Activated naive CD4-positive, alpha-beta T cell treated with anti-CD3 and anti-CD28 coated beads, Interleukin-2, amount 50 U/mL, for 72 hours (primary cell): ENCODE measurements at regions not wholly inside any gene's neighbourhood (a gene's known extent, or its start where the extent isn't known, plus 50 kb on each side); places are given as distances from the start of the nearest gene placed in this dataset.

Experiments
- ATAC-seq, 2 donors: fragments of 150-1000 bp; cut with Tn5 transposase; 2 replicates each; pipeline ENCODE4 v1.10.0; 2021; ENCODE audit warnings: mild to moderate bottlenecking in 2 of 2, moderate library complexity in 2 of 2
- DNase-seq, 2 donors: peaks; one replicate each; pipeline ENCODE4 v3.0.0; 2021 to 2022; ENCODE audit warnings: low spot score in 2 of 2
- H3K27ac Mint-ChIP-seq, 2 donors: one replicate each; pipeline ENCODE4 v1.8.0; 2022; ENCODE audit warnings: mild to moderate bottlenecking in 2 of 2, mixed read lengths in 2 of 2
- H3K36me3 Mint-ChIP-seq, 2 donors: one replicate each; pipeline ENCODE4 v1.8.0; 2022; ENCODE audit warnings: mixed read lengths in 2 of 2
- H3K9me3 Mint-ChIP-seq, 2 donors: one replicate each; pipeline ENCODE4 v1.8.0; 2022; ENCODE audit warnings: mixed read lengths in 2 of 2

DNA sequence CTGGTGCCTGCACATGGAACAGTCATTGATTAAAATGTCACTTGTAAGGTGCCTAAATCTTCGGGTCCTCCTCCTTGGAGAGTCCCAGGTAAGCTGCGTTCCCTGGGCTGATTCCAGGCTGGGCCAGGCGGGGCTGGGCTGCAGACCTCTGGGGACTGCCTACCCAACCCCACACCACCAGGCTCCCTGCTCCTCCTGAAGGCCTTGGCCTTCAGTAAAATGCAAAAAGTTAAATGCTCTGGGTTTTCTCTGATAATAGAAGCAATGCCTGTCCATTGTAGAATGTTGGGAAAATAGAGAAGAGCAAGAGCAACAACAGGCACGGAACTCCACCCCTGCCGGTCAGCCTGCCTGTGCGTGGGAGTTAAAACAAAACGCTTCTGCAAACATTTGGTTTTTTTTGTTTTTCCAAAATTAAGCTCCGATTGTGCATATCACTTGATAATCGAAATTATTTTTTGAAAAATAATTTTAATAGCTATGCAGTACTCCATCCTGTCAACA lies 363.9 kb downstream of the SEC14L1 start:
- ATAC-seq (no peak), DNase-seq (no peak)
- Mint-ChIP-seq H3K9me3 (no peaks in the 10 kb centered on the region), H3K36me3 (peaks cover 0 to 12% of the 10 kb centered on the region in 2 donors), H3K27ac (no peak overlapping the region)

DNA sequence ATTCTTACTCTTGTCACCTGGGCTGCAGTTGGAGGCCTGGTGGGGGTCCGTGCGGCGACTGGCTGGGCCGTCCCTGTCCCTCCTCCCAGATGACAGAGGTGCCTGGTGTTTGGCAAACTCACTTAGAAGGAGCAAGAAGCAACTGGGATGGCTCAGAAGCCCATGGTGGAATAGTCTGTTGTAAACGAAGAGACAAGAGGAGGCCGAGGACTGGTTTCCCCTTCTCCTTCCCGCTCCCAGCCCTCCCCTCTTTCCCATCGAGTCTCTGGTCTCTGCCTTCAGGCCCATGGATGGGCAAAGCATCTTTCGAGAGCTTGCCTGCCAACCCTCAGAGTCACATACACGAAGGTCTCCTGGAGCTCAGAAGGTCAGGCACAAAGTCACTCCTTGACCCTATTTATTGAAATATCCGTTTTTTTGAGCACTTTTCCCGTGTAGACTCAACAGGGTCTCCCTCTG lies 364.4 kb downstream of the SEC14L1 start:
- peaks cover 0 to 9% of the 10 kb centered on the region in 2 donors for H3K36me3 Mint-ChIP-seq
- ATAC-seq (no peak), DNase-seq (peak in 1 of 2 donors; percentile 51)
- H3K27ac Mint-ChIP-seq, result no peak overlapping the region
- H3K9me3 Mint-ChIP-seq, result no peaks in the 10 kb centered on the region

DNA sequence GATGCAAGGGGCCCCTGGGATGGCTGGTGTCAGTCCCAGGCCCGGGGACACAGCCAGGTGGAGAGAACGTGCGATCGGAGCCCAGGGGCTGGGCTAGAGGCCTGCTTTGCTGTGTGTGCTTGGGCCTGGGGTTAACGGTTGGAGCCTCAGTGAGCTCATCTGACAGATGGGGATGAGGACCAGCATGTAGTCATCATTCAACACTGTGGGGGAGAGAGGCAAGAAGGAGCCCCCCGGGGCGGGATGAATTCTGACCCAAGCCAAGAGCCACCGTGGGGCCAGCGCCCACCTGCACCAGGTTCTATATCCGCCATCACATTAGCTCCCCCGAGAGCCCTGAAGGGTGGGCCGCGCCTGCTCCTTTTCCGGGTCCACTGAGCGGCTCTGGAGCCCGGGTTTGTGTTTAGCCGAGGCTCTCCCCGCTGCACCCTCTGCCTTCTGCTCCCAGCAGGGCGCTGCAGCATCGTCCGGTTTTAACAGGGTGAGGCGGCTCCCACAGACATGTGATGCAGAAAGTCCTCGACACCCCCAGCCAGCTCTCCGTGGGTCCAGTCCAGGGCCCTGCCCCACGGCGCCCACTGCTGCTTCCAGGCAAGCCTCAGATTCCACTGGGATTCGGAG lies 365.7 kb downstream of the SEC14L1 start:
- ATAC-seq, result peak in 1 of 2 donors; percentile 14
- Mint-ChIP-seq H3K9me3 (no peaks in the 10 kb centered on the region), H3K36me3 (no peaks in the 10 kb centered on the region), H3K27ac (no peak overlapping the region)
- peak in 1 of 2 donors; percentile 52 for DNase-seq

DNA sequence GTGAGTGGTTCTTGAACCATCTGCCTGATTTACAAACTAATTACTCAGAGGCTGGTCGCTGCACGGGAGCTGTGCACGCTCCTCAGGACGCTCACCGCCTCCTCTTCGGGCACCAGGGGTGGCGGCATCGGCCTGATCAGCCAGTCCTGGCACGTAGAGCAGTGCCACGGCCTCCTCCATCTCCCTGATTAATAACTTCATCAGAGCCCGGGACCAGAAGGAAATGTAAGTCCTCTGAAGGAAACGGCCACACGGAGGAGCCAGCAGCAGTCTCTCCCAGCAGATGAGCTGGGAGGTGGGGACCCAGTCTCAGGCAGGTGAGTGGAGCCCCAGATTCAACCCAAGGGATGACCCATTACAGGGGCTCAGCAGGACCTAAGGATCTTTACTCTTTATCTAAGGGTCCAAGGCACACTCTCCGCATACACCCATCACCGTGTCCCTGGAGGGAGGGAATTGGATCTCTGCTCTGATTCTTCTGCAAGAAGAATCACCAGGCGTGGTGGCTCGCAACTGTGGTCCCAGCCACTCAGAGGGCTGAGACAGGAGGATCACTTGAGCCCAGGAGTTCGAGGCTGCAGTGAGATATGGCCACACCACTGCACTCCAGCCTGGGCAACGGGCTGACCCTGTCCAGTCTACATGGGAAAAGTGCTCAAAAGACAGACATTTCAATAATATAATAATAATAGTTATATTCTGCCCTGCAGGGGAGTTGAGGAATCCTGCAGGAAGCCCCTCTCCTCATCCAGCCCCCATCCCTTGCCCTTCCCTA lies 366.5 kb downstream of the SEC14L1 start:
- Mint-ChIP-seq H3K27ac (no peak overlapping the region), H3K9me3 (no peaks in the 10 kb centered on the region), H3K36me3 (no peaks in the 10 kb centered on the region)
- DNase-seq (no peak), ATAC-seq (peak in 1 of 2 donors; percentile 8)

DNA sequence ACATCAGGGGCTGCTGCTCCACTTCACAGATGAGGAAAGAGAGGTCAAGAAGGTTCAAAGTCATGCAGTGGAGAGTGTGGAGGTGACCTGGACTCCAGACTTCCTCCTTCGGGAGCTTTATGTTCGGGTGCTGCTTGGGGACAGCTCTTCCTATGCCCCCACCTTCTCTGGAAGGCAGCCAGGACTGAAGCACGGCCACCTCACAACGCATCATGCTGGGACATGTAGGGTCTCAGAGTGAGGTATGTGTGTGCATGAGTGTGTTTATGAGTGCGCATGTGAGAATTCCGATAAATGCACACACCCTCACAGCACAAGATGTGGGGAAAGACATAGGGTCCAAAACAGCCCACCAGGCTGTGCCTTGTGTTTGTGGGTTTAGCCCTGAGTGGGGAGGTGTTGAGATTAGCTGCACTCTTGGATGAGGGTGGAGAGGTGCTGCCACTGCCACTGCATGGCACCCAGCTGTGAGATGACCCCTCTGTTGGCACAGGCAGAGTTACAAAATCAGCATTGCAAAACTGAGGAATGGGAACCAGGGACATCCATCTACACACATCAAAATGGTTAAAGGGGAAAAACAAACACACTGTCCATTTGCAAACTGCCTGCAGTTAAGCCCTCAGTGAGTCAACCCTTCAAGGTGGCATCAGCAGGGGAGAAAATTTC lies 367.4 kb downstream of the SEC14L1 start:
- no peak overlapping the region for H3K27ac Mint-ChIP-seq

DNA sequence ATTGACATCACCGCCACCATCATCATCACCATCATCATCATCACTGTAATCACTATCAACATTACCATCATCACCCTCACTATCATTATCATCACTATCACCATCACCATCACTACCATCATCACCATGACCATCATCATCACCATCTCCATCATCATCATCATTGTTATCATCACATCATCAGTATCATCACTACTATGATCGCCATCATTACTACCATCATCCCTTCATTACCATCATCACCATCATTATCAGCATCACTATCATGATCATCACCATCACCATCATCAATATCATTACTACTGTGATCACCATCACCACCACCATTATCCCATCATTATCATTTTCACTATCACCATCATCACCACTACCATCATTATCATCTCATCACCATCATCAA lies 368.3 kb downstream of the SEC14L1 start:
- ATAC-seq, result no peak

More for the DNA sequence above, 367.4 kb downstream of the SEC14L1 start:
- no peaks in the 10 kb centered on the region for H3K9me3 Mint-ChIP-seq
- ATAC-seq (no peak), DNase-seq (no peak)
- no peaks in the 10 kb centered on the region for H3K36me3 Mint-ChIP-seq

DNA sequence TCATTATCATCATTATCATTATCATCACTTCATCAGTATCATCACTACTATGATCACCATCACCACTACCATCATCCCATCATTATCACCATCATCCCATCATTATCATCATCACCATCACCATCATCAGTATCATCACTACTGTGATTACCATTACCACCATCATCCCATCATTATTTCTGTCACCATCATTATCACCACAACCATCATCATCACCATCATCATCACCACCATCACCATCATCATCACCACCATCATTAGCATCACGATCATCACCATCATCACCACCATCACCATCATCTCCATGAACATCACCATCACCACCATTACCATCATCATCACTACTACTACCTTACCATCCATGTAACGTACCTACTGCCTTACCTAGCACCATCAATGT lies 368.8 kb downstream of the SEC14L1 start:
- no peaks in the 10 kb centered on the region for H3K36me3 Mint-ChIP-seq
- no peaks in the 10 kb centered on the region for H3K9me3 Mint-ChIP-seq
- no peak overlapping the region for H3K27ac Mint-ChIP-seq
- ATAC-seq (no peak), DNase-seq (no peak)

More for the DNA sequence above, 368.3 kb downstream of the SEC14L1 start:
- no peak for DNase-seq
- H3K9me3 Mint-ChIP-seq, result no peaks in the 10 kb centered on the region
- no peaks in the 10 kb centered on the region for H3K36me3 Mint-ChIP-seq
- no peak overlapping the region for H3K27ac Mint-ChIP-seq

DNA sequence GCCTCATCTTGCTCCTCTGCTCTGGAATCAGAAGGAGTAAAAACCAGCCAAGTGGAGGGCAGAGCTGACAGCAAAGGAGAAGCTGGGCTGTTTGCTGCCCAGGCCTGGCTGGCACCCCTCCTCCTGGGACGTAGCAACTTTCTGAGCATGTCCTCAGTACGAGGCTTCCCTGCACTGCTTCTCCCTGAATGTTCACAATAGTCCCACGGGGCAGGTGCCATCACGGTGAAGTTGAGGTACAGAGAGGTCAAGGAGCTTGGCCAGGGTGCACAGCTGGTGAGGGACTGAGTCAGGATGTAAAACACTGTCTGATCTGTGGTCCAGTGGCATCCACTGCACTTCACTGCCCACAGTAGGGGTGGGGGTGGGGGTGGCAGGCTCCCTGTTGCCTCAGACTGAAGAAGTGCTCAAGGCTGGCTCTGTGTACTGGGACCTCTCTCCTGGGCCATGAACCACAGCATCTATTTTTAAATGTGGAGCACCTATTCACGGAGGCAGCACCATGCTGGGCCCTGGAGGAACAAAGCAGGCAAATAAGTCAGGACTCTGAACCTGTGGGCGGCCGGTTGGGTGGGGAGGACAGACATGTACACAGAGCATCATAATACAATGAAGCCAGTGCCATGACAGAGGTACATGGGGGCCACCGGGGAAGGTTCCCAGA lies 369.5 kb downstream of the SEC14L1 start:
- H3K27ac Mint-ChIP-seq, result no peak overlapping the region
- no peaks in the 10 kb centered on the region for H3K36me3 Mint-ChIP-seq
- peak in 1 of 2 donors; percentile 6 for ATAC-seq
- H3K9me3 Mint-ChIP-seq, result no peaks in the 10 kb centered on the region
- DNase-seq, result peak in 1 of 2 donors; percentile 18

DNA sequence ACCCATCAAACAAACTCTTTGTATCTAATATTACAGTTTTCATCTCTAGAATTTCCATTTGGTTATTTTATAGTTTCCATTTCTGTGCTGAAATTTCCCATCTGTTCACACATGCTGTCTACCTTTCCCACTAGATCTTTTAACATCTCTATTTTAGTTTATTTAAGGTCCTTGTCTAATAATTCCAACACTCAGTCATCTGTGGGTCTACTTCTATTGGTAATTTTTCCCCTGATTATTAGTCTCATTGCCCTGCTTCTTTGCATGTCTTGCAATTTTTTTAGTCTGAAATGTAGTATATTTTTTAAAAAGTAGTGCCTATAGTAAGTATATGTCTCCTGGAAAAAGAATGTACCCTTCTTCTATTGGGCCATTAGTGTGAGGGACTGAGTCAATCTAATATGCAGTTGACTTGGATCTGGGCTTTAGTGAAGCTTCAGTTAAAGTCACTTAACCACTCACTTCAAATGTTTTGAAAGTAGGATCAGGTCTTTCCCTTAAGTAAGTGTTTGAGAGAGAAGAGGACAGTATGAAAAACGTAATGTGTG lies 370.8 kb downstream of the SEC14L1 start:
- ATAC-seq (no peak), DNase-seq (no peak)
- Mint-ChIP-seq H3K27ac (no peak overlapping the region), H3K9me3 (no peaks in the 10 kb centered on the region), H3K36me3 (no peaks in the 10 kb centered on the region)

DNA sequence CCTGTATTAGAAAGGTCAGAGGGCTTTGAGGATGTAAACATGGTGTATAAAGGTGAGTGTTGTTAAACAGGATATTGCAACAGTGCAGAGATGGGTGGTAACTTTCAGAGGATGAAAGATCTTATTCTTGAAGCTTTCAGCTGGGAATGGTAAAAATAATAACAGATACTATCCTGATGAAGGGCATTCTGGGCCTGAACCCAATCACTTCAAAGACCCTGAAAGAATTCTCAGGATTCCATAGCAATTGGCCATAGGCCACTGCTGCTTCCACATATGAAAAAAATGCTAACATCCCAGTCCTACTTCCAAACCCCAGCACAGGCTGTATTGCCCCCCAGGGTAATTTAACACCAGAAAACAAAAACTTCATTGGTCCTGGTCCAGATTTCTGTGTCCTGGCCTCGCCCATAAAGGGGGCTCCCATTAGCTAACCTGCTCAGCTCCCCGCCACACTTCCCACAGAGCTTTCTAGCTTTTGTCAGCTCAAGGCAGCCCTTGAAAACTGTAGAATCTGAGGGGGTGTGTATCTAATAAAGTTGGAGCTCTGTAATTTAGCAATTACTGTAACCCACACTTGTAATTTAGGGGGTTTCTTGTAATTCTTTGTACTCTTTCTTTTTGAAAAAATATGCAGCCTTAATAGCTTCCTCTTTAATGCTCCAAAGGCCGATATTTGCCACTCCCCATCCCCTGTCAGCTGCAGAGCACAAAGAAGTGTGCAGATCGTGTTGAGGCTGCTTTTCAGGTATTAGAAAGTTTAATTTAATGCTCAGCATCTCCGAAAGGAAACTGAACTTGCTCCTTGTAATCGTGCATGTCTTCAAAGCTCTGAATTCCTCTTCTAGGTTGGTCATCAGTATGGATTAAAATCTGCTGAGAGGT lies 371.5 kb downstream of the SEC14L1 start:
- H3K36me3 Mint-ChIP-seq, result no peaks in the 10 kb centered on the region
- no peak overlapping the region for H3K27ac Mint-ChIP-seq
- DNase-seq (no peak), ATAC-seq (no peak)
- H3K9me3 Mint-ChIP-seq, result no peaks in the 10 kb centered on the region

DNA sequence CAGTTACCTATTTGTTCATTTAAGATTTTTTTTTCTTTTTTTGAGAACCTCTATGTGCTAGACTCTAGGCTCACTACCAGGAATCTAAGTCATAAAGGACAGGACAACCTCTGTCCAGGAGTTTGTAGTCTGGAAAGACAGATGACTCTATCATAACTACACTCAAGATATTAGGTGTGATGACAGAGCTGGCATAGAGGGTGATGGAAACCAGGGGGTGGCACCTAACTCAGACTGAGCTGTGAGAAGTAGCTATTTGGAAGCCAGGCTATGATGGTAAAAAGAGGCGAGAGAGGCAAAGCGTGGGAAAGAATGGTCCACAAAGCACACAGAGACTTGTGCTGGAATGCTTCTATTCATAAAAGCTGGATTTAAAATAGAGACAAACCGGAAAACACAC lies 372.3 kb downstream of the SEC14L1 start:
- no peaks in the 10 kb centered on the region for H3K9me3 Mint-ChIP-seq
- no peak overlapping the region for H3K27ac Mint-ChIP-seq
- H3K36me3 Mint-ChIP-seq, result no peaks in the 10 kb centered on the region
- no peak for DNase-seq
- ATAC-seq, result no peak

DNA sequence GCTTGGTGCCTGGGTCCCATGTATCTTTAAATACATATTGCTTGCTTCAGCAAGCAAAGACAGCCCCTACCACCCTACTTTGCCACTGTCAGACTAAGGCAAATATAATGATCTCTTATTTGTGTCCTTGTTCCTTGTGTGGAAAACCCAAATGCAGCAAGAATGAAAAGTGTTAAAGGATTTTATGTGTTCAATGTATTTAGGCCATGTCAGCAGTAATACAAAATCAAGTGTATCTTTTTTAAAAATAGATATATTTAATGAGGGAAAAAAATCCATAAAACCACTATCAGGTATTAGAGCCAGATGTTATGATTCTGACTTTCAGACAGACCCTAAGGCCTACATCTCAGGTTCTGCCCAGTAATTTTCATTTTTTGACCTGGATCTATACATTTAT lies 374.5 kb downstream of the SEC14L1 start:
- Mint-ChIP-seq H3K36me3 (no peaks in the 10 kb centered on the region), H3K9me3 (no peaks in the 10 kb centered on the region), H3K27ac (no peak overlapping the region)
- ATAC-seq (no peak), DNase-seq (no peak)

DNA sequence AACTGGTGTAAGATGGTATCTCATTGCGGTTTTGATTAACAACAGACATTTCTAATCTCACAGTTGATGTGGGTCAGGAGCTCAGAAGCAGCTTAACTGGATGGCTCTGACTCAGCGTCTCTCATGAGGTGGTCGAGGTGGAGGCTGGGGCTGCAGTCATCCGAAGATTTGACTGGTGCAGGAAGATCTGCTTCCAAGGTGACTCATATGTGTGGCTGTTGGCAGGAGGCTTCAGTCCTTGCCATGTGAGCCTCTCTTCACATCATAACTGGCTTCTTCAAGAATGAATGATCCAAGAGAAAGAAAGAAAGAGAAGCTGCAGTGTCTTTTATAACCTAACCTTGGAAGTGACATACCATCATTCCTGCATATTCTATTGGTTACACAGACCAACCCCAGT lies 376.1 kb downstream of the SEC14L1 start:
- ATAC-seq (peak; percentile 77 to 81), DNase-seq (peak in 1 of 2 donors; percentile 51)
- no peaks in the 10 kb centered on the region for H3K36me3 Mint-ChIP-seq
- no peaks in the 10 kb centered on the region for H3K9me3 Mint-ChIP-seq
- H3K27ac Mint-ChIP-seq, result no peak overlapping the region

DNA sequence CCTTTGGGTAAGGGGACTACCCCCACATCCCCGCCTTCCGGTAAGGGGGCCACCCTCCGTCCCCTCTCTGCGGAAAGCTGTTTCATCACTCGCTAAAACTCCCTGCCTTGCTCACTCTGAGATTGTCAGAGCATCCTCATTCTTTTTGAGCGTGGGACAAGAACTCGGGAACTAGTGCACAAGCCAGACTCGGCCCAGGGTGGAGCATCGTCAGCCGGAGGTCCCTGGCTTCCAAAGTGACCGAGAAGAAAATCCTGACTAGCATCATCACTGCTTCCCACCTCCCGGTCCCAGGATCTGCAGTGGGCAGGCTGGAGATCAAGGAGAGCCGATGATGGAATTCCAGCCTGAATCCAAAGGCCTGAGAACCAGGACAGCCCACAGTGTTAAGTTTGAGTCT lies 380.3 kb downstream of the SEC14L1 start:
- no peak for DNase-seq
- Mint-ChIP-seq H3K9me3 (no peaks in the 10 kb centered on the region), H3K27ac (no peak overlapping the region), H3K36me3 (no peaks in the 10 kb centered on the region)
- ATAC-seq, result no peak

DNA sequence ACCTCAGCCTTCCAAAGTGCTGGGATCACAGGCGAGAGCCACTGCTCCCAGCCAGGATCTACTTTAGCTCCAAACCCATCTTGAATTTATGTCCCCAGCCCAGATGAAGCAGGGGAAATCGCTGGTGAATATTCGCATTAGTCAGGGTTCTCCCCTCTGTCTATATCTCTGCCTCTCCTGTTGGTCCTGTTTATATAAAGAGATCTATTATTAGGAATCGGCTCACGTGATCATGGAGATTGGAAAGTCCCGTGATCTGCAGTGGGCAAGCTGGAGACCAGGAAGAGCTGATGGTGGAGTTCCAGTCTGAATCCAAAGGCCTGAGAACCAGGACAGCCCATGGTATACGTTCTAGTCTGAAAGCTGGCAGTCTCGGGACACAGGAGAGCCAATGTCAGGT lies 382.8 kb downstream of the SEC14L1 start:
- no peaks in the 10 kb centered on the region for H3K9me3 Mint-ChIP-seq
- no peak for DNase-seq
- H3K27ac Mint-ChIP-seq, result no peak overlapping the region
- H3K36me3 Mint-ChIP-seq, result no peaks in the 10 kb centered on the region
- no peak for ATAC-seq

DNA sequence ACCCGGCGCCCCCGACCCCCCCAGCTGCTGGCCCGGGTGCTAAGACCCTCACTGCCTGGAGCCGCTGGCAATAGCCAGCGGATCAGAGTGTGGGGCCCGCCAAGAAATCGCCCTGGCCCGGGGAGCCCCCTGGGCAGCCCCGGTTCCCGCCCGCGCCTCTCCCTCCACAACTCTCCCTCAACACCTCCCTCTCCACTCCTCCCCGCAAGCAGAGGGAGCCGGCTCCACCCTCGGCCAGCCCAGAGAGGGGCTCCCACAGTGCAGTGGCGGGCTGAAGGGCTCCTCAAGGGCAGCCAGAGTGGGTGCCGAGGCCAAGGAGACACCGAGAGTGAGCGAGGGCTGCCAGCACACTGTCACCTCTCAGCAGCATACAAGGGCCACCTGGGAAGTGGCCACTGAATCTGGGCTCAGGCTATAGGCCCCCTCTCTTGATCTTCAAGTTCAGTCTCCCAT lies 385.5 kb downstream of the SEC14L1 start:
- ATAC-seq, result no peak
- Mint-ChIP-seq H3K9me3 (no peaks in the 10 kb centered on the region), H3K36me3 (no peaks in the 10 kb centered on the region), H3K27ac (no peak overlapping the region)
- no peak for DNase-seq
